ENCODE measurements at regions not wholly inside any gene's neighbourhood (a gene's known extent, or its start where the extent isn't known, plus 50 kb on each side); places are given as distances from the start of the nearest gene placed in this dataset.

- DNase-seq: no peak
Observed at GRCh38 chr16:8372141-8372540, 218.2 kb downstream of the TMEM114 start.

GRCh38 chr16:8370374-8371270 is 219.7 kb downstream of the TMEM114 start:
- DNase-seq: no peak

- no peak for DNase-seq
Observed at GRCh38 chr16:8358937-8359336, 231.4 kb downstream of the TMEM114 start.

- no peak for DNase-seq
Observed at GRCh38 chr16:8355675-8356074, 234.6 kb downstream of the TMEM114 start.

- DNase-seq: no peak
Observed at GRCh38 chr16:8346294-8346693, 244.0 kb downstream of the TMEM114 start.

GRCh38 chr16:8342276-8342675 is 248.0 kb downstream of the TMEM114 start:
- no peak for DNase-seq

- DNase-seq: no peak
Observed at GRCh38 chr16:8330761-8331160, 259.6 kb downstream of the TMEM114 start.

GRCh38 chr16:8326232-8326631 is 264.1 kb downstream of the TMEM114 start:
- no peak for DNase-seq

- DNase-seq: no peak
Observed at GRCh38 chr16:8323153-8323552, 267.2 kb downstream of the TMEM114 start.

- DNase-seq: no peak
Observed at GRCh38 chr16:8320131-8320530, 270.2 kb downstream of the TMEM114 start.

- no peak for DNase-seq
Observed at GRCh38 chr16:8310816-8311215, 279.5 kb downstream of the TMEM114 start.

- DNase-seq: no peak
Observed at GRCh38 chr16:8310323-8310722, 280.0 kb downstream of the TMEM114 start.

GRCh38 chr16:8305201-8305600 is 285.1 kb downstream of the TMEM114 start:
- DNase-seq: no peak

GRCh38 chr16:8299635-8300034 is 290.7 kb downstream of the TMEM114 start:
- DNase-seq: no peak

- DNase-seq: no peak
Observed at GRCh38 chr16:8295513-8296237, 294.6 kb downstream of the TMEM114 start.

- no peak for DNase-seq
Observed at GRCh38 chr16:8293413-8293812, 296.9 kb downstream of the TMEM114 start.

- DNase-seq: no peak
Observed at GRCh38 chr16:8292271-8292670, 298.0 kb downstream of the TMEM114 start.

- no peak for DNase-seq
Observed at GRCh38 chr16:8286348-8286747, 304.0 kb downstream of the TMEM114 start.

- DNase-seq: no peak
Observed at GRCh38 chr16:8283195-8283594, 307.1 kb downstream of the TMEM114 start.

GRCh38 chr16:8278031-8278580 is 312.2 kb downstream of the TMEM114 start:
- DNase-seq: no peak

- no peak for DNase-seq
Observed at GRCh38 chr16:8271344-8271743, 319.0 kb downstream of the TMEM114 start.

- DNase-seq: no peak
Observed at GRCh38 chr16:8262299-8262698, 328.0 kb downstream of the TMEM114 start.

- DNase-seq: no peak
Observed at GRCh38 chr16:8260140-8260539, 330.2 kb downstream of the TMEM114 start.

GRCh38 chr16:8258523-8258922 is 331.8 kb downstream of the TMEM114 start:
- DNase-seq: no peak

Data from activated CD8-positive, alpha-beta memory T cell treated with anti-CD3 and anti-CD28 coated beads, Interleukin-2, amount 50 U/mL, for 48 hours (primary cell).